ENCODE measurements at regions not wholly inside any gene's neighbourhood (a gene's known extent, or its start where the extent isn't known, plus 50 kb on each side); places are given as distances from the start of the nearest gene placed in this dataset.

- peaks cover 5% of the 10 kb centered on the region for H3K9me3 Mint-ChIP-seq (ENCODE audit: unreplicated experiment)
- H3K27ac Mint-ChIP-seq (ENCODE audit: unreplicated experiment): no peak overlapping the region
- no peak overlapping the region for H3K4me3 Mint-ChIP-seq (ENCODE audit: unreplicated experiment)
- peaks cover 23% of the 10 kb centered on the region for H3K36me3 Mint-ChIP-seq (ENCODE audit: low read depth, unreplicated experiment)
- TF ChIP-seq CTCF (IDR thresholded peaks at IDR 0.05; ENCODE audit: unreplicated experiment): no peak
- H3K27me3 Mint-ChIP-seq (ENCODE audit: unreplicated experiment): no peaks in the 10 kb centered on the region
- DNase-seq (ENCODE audit: low spot score): no peak
- no peaks in the 10 kb centered on the region for H3K4me1 Mint-ChIP-seq (ENCODE audit: unreplicated experiment)
Observed at GRCh38 chr4:122973465-122973864, 51.1 kb upstream of the NUDT6 start.

- Mint-ChIP-seq H3K36me3 (ENCODE audit: low read depth, unreplicated experiment) (peaks cover 36% of the 10 kb centered on the region), H3K9me3 (ENCODE audit: unreplicated experiment) (peaks cover 5% of the 10 kb centered on the region), H3K27me3 (ENCODE audit: unreplicated experiment) (no peaks in the 10 kb centered on the region)
Observed at GRCh38 chr4:122976111-122976510, 53.7 kb upstream of the NUDT6 start.

GRCh38 chr4:122977103-122977502 is 54.7 kb upstream of the NUDT6 start:
- Mint-ChIP-seq H3K4me3 (ENCODE audit: unreplicated experiment) (no peak overlapping the region), H3K36me3 (ENCODE audit: low read depth, unreplicated experiment) (peaks cover 36% of the 10 kb centered on the region), H3K27ac (ENCODE audit: unreplicated experiment) (no peak overlapping the region), H3K27me3 (ENCODE audit: unreplicated experiment) (no peaks in the 10 kb centered on the region), H3K4me1 (ENCODE audit: unreplicated experiment) (no peaks in the 10 kb centered on the region), H3K9me3 (ENCODE audit: unreplicated experiment) (peaks cover 5% of the 10 kb centered on the region)
- no peak for TF ChIP-seq CTCF (IDR thresholded peaks at IDR 0.05; ENCODE audit: unreplicated experiment)
- no peak for DNase-seq (ENCODE audit: low spot score)

More at GRCh38 chr4:122976111-122976510, 53.7 kb upstream of the NUDT6 start:
- H3K27ac Mint-ChIP-seq (ENCODE audit: unreplicated experiment): no peak overlapping the region
- no peak for TF ChIP-seq CTCF (IDR thresholded peaks at IDR 0.05; ENCODE audit: unreplicated experiment)
- no peak overlapping the region for H3K4me3 Mint-ChIP-seq (ENCODE audit: unreplicated experiment)
- DNase-seq (ENCODE audit: low spot score): no peak
- no peaks in the 10 kb centered on the region for H3K4me1 Mint-ChIP-seq (ENCODE audit: unreplicated experiment)

GRCh38 chr4:122978109-122978508 is 55.7 kb upstream of the NUDT6 start:
- Mint-ChIP-seq H3K4me1 (ENCODE audit: unreplicated experiment) (no peaks in the 10 kb centered on the region), H3K9me3 (ENCODE audit: unreplicated experiment) (peaks cover 5% of the 10 kb centered on the region), H3K4me3 (ENCODE audit: unreplicated experiment) (no peak overlapping the region), H3K27me3 (ENCODE audit: unreplicated experiment) (no peaks in the 10 kb centered on the region), H3K27ac (ENCODE audit: unreplicated experiment) (no peak overlapping the region), H3K36me3 (ENCODE audit: low read depth, unreplicated experiment) (peaks cover 36% of the 10 kb centered on the region)
- no peak for DNase-seq (ENCODE audit: low spot score)
- TF ChIP-seq CTCF (IDR thresholded peaks at IDR 0.05; ENCODE audit: unreplicated experiment): no peak

GRCh38 chr4:122978789-122979188 is 56.4 kb upstream of the NUDT6 start:
- DNase-seq (ENCODE audit: low spot score): no peak
- H3K9me3 Mint-ChIP-seq (ENCODE audit: unreplicated experiment): peaks cover 5% of the 10 kb centered on the region
- no peak overlapping the region for H3K27ac Mint-ChIP-seq (ENCODE audit: unreplicated experiment)
- no peak overlapping the region for H3K4me3 Mint-ChIP-seq (ENCODE audit: unreplicated experiment)
- peaks cover 39% of the 10 kb centered on the region for H3K36me3 Mint-ChIP-seq (ENCODE audit: low read depth, unreplicated experiment)
- H3K4me1 Mint-ChIP-seq (ENCODE audit: unreplicated experiment): no peaks in the 10 kb centered on the region
- no peak for TF ChIP-seq CTCF (IDR thresholded peaks at IDR 0.05; ENCODE audit: unreplicated experiment)
- no peaks in the 10 kb centered on the region for H3K27me3 Mint-ChIP-seq (ENCODE audit: unreplicated experiment)

All from endothelial cell (in vitro differentiated cells).